Ishikawa (cell line): ENCODE measurements at regions not wholly inside any gene's neighbourhood (a gene's known extent, or its start where the extent isn't known, plus 50 kb on each side); places are given as distances from the start of the nearest gene placed in this dataset.

Experiments used
- CEBPB ChIP-seq: IDR thresholded peaks from 2 replicates; pipeline ENCODE4 v1.6.1; 2012
- CREB1 ChIP-seq: IDR thresholded peaks from 2 replicates; pipeline ENCODE4 v1.6.1; 2012; ENCODE audit warnings: low read depth
- EGR1 ChIP-seq: IDR thresholded peaks from 2 replicates; pipeline ENCODE4 v1.6.1; 2012
- EP300 ChIP-seq: IDR thresholded peaks from 2 replicates; pipeline ENCODE4 v1.6.1; 2012; ENCODE audit warnings: borderline replicate concordance
- RAD21 ChIP-seq: IDR thresholded peaks from 2 replicates; pipeline ENCODE4 v1.6.1; 2012; ENCODE audit warnings: low read depth
- TAF1 ChIP-seq: IDR thresholded peaks from 2 replicates; pipeline ENCODE4 v1.6.1; 2012; ENCODE audit warnings: low read depth, mild to moderate bottlenecking
- TCF12 ChIP-seq: IDR thresholded peaks from 2 replicates; pipeline ENCODE4 v1.6.1; 2012; ENCODE audit warnings: low read depth
- YY1 ChIP-seq: IDR thresholded peaks from 2 replicates; pipeline ENCODE4 v1.6.1; 2012; ENCODE audit warnings: low read depth
- TF ChIP-seq, protein P1 (sequence below): IDR thresholded peaks from 2 replicates; pipeline ENCODE4 v1.6.1; 2012
- TF ChIP-seq, protein P2 (sequence below): IDR thresholded peaks from 2 replicates; pipeline ENCODE4 v1.6.1; 2012; ENCODE audit warnings: low read depth, mild to moderate bottlenecking

DNA sequence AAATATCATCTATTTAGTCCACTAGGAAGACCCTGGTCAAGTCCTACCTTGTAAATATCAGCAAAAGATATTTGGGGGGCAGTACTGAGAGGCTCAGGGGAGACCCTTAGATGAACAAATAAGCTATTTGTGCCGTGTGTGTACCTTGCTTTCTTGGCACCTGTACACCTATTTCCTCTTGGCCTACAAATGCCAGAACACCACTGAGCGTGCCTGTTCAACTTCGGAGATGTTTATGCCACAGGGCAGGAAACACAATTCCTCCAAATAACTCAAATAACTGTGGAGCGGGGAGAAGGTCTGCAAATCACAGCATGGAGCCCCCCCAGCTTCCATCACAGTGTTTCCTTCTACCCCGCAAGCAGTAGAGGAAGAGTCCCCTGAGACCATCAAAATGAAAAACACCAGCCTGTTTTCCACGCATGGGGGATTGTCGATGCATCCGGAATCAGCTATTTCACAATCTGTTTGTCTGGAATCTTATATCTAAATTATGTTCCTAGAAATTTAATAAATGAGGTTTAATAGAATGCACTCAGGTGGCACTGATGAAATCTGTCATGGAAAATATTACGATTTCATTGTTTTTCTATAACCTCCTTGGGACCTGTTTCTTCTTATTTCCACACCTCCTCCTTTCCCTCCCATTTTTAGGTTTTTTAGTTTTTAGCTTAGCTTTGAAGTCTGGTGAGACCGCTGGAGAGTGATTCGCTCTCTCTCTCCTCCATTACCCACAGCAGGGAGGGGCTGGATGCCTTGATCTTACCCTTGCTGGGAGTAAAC is 254.0 kb upstream of the SRRM4 start:
- TF ChIP-seq, protein P1, sequence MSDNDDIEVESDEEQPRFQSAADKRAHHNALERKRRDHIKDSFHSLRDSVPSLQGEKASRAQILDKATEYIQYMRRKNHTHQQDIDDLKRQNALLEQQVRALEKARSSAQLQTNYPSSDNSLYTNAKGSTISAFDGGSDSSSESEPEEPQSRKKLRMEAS, result no peak
- TF ChIP-seq YY1 (no peak), EP300 (no peak), CEBPB (no peak), CREB1 (no peak), EGR1 (no peak), RAD21 (no peak), TAF1 (no peak), TCF12 (no peak)
- TF ChIP-seq, protein P2, sequence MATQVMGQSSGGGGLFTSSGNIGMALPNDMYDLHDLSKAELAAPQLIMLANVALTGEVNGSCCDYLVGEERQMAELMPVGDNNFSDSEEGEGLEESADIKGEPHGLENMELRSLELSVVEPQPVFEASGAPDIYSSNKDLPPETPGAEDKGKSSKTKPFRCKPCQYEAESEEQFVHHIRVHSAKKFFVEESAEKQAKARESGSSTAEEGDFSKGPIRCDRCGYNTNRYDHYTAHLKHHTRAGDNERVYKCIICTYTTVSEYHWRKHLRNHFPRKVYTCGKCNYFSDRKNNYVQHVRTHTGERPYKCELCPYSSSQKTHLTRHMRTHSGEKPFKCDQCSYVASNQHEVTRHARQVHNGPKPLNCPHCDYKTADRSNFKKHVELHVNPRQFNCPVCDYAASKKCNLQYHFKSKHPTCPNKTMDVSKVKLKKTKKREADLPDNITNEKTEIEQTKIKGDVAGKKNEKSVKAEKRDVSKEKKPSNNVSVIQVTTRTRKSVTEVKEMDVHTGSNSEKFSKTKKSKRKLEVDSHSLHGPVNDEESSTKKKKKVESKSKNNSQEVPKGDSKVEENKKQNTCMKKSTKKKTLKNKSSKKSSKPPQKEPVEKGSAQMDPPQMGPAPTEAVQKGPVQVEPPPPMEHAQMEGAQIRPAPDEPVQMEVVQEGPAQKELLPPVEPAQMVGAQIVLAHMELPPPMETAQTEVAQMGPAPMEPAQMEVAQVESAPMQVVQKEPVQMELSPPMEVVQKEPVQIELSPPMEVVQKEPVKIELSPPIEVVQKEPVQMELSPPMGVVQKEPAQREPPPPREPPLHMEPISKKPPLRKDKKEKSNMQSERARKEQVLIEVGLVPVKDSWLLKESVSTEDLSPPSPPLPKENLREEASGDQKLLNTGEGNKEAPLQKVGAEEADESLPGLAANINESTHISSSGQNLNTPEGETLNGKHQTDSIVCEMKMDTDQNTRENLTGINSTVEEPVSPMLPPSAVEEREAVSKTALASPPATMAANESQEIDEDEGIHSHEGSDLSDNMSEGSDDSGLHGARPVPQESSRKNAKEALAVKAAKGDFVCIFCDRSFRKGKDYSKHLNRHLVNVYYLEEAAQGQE, result no peak
